Transverse colon (tissue), 3 donors: ENCODE measurements at regions not wholly inside any gene's neighbourhood (a gene's known extent, or its start where the extent isn't known, plus 50 kb on each side); places are given as distances from the start of the nearest gene placed in this dataset.

ENCODE experiments used
- CTCF ChIP-seq, 5 experiments: fragments of 200-600 bp in 3 of 5; fragments of 450-650 bp in 2 of 5; sonication (generic) in 3 of 5; IDR thresholded peaks; 1 replicate in 2 of 5; 2 replicates in 3 of 5; pipeline ENCODE4 v1.5.1; 2016 to 2017; ENCODE audit warnings: antibody characterized with exemption in 5 of 5, inconsistent platforms in 3 of 5, mild to moderate bottlenecking in 2 of 5, moderate library complexity in 1 of 5
- POLR2A ChIP-seq: fragments of 450-650 bp; IDR thresholded peaks from one replicate; pipeline ENCODE4 v1.6.1; 2016; ENCODE audit warnings: antibody characterized with exemption, mild to moderate bottlenecking, moderate library complexity

- no peak for TF ChIP-seq POLR2A
- TF ChIP-seq CTCF (IDR thresholded peaks at IDR 0.05): no peak
Observed at GRCh38 chr22:49142296-49142695, 685.4 kb downstream of the BRD1 start.
